HL-60 (cell line): ENCODE measurements at regions not wholly inside any gene's neighbourhood (a gene's known extent, or its start where the extent isn't known, plus 50 kb on each side); places are given as distances from the start of the nearest gene placed in this dataset.

Source experiments
- POLR2AphosphoS5 ChIP-seq: IDR thresholded peaks from 2 replicates; pipeline ENCODE4 v1.6.1; 2012; ENCODE audit warnings: low read depth
- TF ChIP-seq, protein P1 (sequence below): IDR thresholded peaks from one replicate; pipeline ENCODE4 v1.5.1; 2011; ENCODE audit warnings: low read length, control low read depth, inconsistent platforms; ENCODE audit not compliant: insufficient read depth

DNA sequence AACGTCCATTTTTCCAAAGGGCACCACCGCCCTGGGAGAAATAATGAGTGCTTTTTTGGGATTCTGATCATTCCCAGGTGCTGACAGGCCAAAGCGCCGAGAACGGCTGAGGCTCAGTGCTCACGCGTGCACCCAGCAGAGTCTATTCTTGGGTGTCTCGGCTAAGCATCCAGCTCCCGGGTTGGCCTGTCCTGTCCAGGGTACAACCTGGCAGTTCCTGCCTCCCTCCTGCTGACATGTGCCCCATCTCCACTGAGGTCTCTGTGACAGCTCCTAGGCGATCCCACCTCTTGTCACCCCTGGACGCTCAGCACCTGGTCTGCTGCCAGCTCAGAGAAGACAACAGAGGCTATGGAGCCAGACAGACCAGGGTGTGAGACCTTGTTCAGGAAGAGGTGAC lies 684.5 kb downstream of the PTPRU start:
- no peak for TF ChIP-seq POLR2AphosphoS5
- TF ChIP-seq, protein P1, sequence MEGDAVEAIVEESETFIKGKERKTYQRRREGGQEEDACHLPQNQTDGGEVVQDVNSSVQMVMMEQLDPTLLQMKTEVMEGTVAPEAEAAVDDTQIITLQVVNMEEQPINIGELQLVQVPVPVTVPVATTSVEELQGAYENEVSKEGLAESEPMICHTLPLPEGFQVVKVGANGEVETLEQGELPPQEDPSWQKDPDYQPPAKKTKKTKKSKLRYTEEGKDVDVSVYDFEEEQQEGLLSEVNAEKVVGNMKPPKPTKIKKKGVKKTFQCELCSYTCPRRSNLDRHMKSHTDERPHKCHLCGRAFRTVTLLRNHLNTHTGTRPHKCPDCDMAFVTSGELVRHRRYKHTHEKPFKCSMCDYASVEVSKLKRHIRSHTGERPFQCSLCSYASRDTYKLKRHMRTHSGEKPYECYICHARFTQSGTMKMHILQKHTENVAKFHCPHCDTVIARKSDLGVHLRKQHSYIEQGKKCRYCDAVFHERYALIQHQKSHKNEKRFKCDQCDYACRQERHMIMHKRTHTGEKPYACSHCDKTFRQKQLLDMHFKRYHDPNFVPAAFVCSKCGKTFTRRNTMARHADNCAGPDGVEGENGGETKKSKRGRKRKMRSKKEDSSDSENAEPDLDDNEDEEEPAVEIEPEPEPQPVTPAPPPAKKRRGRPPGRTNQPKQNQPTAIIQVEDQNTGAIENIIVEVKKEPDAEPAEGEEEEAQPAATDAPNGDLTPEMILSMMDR, result no peak
